Loucy (cell line): ENCODE measurements at regions not wholly inside any gene's neighbourhood (a gene's known extent, or its start where the extent isn't known, plus 50 kb on each side); places are given as distances from the start of the nearest gene placed in this dataset.

Source experiments
- H2AFZ ChIP-seq: fragments of 200-600 bp; sonication (generic); 2 replicates; pipeline ENCODE4 v1.6.0; 2016; ENCODE audit warnings: antibody characterized with exemption, mild to moderate bottlenecking, low read length, moderate library complexity
- H3F3A ChIP-seq: fragments of 200-600 bp; 2 replicates; pipeline ENCODE4 v1.6.0; 2016; ENCODE audit warnings: antibody characterized with exemption, low read depth, mild to moderate bottlenecking
- H3K27me3 ChIP-seq: fragments of 200-600 bp; sonication (generic); 2 replicates; pipeline ENCODE4 v1.6.1; 2014; ENCODE audit warnings: low read length, mild to moderate bottlenecking; ENCODE audit not compliant: insufficient read depth, poor library complexity, severe bottlenecking
- H3K36me3 ChIP-seq: fragments of 200-600 bp; sonication (generic); 2 replicates; pipeline ENCODE4 v1.6.1; 2016; ENCODE audit warnings: low read length; ENCODE audit not compliant: insufficient read depth
- H3K4me1 ChIP-seq: fragments of 200-600 bp; sonication (generic); 2 replicates; pipeline ENCODE4 v1.5.1; 2014; ENCODE audit warnings: low read length, mild to moderate bottlenecking; ENCODE audit not compliant: insufficient read depth, poor library complexity, severe bottlenecking
- H3K4me2 ChIP-seq: fragments of 200-600 bp; sonication (generic); 2 replicates; pipeline ENCODE4 v1.6.0; 2014; ENCODE audit warnings: antibody characterized with exemption, low read length, low read depth, mild to moderate bottlenecking; ENCODE audit not compliant: poor library complexity, severe bottlenecking
- H3K4me3 ChIP-seq: fragments of 200-600 bp; sonication (generic); 2 replicates; pipeline ENCODE4 v1.5.1; 2014; ENCODE audit warnings: low read length, mild to moderate bottlenecking, mixed read lengths; ENCODE audit not compliant: poor library complexity, severe bottlenecking
- H3K79me2 ChIP-seq: fragments of 200-600 bp; sonication (generic); 2 replicates; pipeline ENCODE4 v1.6.1; 2014; ENCODE audit warnings: low read length; ENCODE audit not compliant: insufficient read depth
- H3K9ac ChIP-seq: fragments of 200-600 bp; sonication (generic); 2 replicates; pipeline ENCODE4 v1.6.0; 2014; ENCODE audit warnings: mild to moderate bottlenecking, low read depth, low read length, moderate library complexity; ENCODE audit not compliant: poor library complexity, severe bottlenecking
- H3K9me2 ChIP-seq: fragments of 200-600 bp; sonication (generic); replicated peaks from 2 replicates; pipeline ENCODE4 v1.6.1; 2016; ENCODE audit warnings: low read depth, low read length, mixed read lengths
- H3K9me3 ChIP-seq: fragments of 200-600 bp; sonication (generic); 2 replicates; pipeline ENCODE4 v1.6.1; 2014; ENCODE audit warnings: mild to moderate bottlenecking, antibody characterized with exemption, low read length, low read depth; ENCODE audit not compliant: insufficient read depth
- H4K20me1 ChIP-seq: fragments of 200-600 bp; sonication (generic); 2 replicates; pipeline ENCODE4 v1.6.0; 2014; ENCODE audit warnings: antibody characterized with exemption, low read length, mild to moderate bottlenecking; ENCODE audit not compliant: insufficient read depth, poor library complexity, severe bottlenecking
- CTCF ChIP-seq: fragments of 200-600 bp; sonication (generic); conservative IDR thresholded peaks from 2 replicates; pipeline ENCODE4 v1.5.1; 2014; ENCODE audit warnings: mild to moderate bottlenecking, antibody characterized with exemption, low read length
- EZH2phosphoT487 ChIP-seq: fragments of 200-600 bp; IDR thresholded peaks from 2 replicates; pipeline ENCODE4 v1.6.1; 2018; ENCODE audit warnings: antibody characterized with exemption, mild to moderate bottlenecking, moderate library complexity, borderline replicate concordance

- Histone ChIP-seq H3K9me2 (no peaks in the 10 kb centered on the region), H3K9ac (no peak overlapping the region), H4K20me1 (no peaks in the 10 kb centered on the region), H3K9me3 (no peaks in the 10 kb centered on the region), H3K4me3 (no peak overlapping the region), H3K4me2 (no peak overlapping the region), H3K79me2 (no peaks in the 10 kb centered on the region), H3K36me3 (no peaks in the 10 kb centered on the region), H3K27me3 (no peaks in the 10 kb centered on the region), H3F3A (no peaks in the 10 kb centered on the region), H2AFZ (no peak overlapping the region), H3K4me1 (peaks cover 8% of the 10 kb centered on the region)
- TF ChIP-seq EZH2phosphoT487, result no peak
- no peak for TF ChIP-seq CTCF
Observed at GRCh38 chr3:171960159-171960558, 79.2 kb upstream of the FNDC3B start.

- Histone ChIP-seq H3K27me3 (no peaks in the 10 kb centered on the region), H4K20me1 (no peaks in the 10 kb centered on the region), H3K9me3 (no peaks in the 10 kb centered on the region), H3K9me2 (no peaks in the 10 kb centered on the region), H3K36me3 (no peaks in the 10 kb centered on the region), H3K4me2 (no peak overlapping the region), H3K4me1 (peaks cover 8% of the 10 kb centered on the region), H3K79me2 (no peaks in the 10 kb centered on the region), H3F3A (no peaks in the 10 kb centered on the region), H2AFZ (no peak overlapping the region), H3K9ac (no peak overlapping the region), H3K4me3 (no peak overlapping the region)
- TF ChIP-seq CTCF (no peak), EZH2phosphoT487 (no peak)
Observed at GRCh38 chr3:171962137-171962720, 77.1 kb upstream of the FNDC3B start.

GRCh38 chr3:171963546-171963945 is 75.8 kb upstream of the FNDC3B start:
- Histone ChIP-seq H3K9me3 (no peaks in the 10 kb centered on the region), H3K4me2 (no peak overlapping the region), H3K9ac (no peak overlapping the region), H2AFZ (no peak overlapping the region), H3K79me2 (no peaks in the 10 kb centered on the region), H3K36me3 (no peaks in the 10 kb centered on the region), H4K20me1 (no peaks in the 10 kb centered on the region), H3K27me3 (no peaks in the 10 kb centered on the region), H3K9me2 (no peaks in the 10 kb centered on the region), H3K4me3 (no peak overlapping the region), H3K4me1 (peaks cover 8% of the 10 kb centered on the region), H3F3A (no peaks in the 10 kb centered on the region)
- no peak for TF ChIP-seq EZH2phosphoT487
- no peak for TF ChIP-seq CTCF
